Mammary epithelial cell (primary cell): ENCODE measurements at regions not wholly inside any gene's neighbourhood (a gene's known extent, or its start where the extent isn't known, plus 50 kb on each side); places are given as distances from the start of the nearest gene placed in this dataset.

Source experiments
- EZH2 ChIP-seq: IDR thresholded peaks from 2 replicates; pipeline ENCODE4 v1.6.1; 2012; ENCODE audit warnings: low read length, inconsistent platforms, borderline replicate concordance
- TF ChIP-seq, protein P1 (sequence below), 2 donors: IDR thresholded peaks in 1 of 2; conservative IDR thresholded peaks in 1 of 2; 2 replicates each; pipeline ENCODE4 v1.5.1; 2011 to 2012; ENCODE audit warnings: inconsistent platforms in 2 of 2, low read length in 2 of 2, mild to moderate bottlenecking in 2 of 2, control low read depth in 1 of 2, low read depth in 1 of 2; ENCODE audit not compliant: insufficient read depth in 1 of 2; ENCODE audit errors: extremely low read depth in 1 of 2

DNA sequence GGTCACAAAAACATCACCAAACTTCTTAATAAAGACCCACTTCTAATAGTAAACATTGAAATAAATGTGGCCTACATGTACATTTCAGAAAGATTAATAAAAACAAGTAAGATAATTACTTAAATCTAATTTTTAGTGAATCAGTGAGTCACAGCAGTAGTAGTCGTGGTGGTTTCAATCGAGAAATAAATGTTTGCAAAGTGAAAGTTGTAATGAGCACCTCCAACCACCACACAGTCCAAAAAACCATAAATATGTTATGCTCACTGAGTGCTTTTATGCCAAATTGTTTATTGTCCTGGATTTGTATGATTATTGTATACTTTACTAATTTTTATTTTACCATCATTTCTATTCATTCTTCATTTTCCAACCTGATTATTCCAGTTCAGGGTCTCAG, 61.8 kb upstream of the SPOPL start:
- TF ChIP-seq, protein P1, sequence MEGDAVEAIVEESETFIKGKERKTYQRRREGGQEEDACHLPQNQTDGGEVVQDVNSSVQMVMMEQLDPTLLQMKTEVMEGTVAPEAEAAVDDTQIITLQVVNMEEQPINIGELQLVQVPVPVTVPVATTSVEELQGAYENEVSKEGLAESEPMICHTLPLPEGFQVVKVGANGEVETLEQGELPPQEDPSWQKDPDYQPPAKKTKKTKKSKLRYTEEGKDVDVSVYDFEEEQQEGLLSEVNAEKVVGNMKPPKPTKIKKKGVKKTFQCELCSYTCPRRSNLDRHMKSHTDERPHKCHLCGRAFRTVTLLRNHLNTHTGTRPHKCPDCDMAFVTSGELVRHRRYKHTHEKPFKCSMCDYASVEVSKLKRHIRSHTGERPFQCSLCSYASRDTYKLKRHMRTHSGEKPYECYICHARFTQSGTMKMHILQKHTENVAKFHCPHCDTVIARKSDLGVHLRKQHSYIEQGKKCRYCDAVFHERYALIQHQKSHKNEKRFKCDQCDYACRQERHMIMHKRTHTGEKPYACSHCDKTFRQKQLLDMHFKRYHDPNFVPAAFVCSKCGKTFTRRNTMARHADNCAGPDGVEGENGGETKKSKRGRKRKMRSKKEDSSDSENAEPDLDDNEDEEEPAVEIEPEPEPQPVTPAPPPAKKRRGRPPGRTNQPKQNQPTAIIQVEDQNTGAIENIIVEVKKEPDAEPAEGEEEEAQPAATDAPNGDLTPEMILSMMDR (conservative IDR thresholded peaks at IDR 0.05 in 1 of 2, IDR thresholded peaks at IDR 0.05 in 1 of 2; ENCODE audit: extremely low read depth in 1 of 2, insufficient read depth in 1 of 2, low read depth in 1 of 2, low read length in 2 of 2) = no peak
- no peak for TF ChIP-seq EZH2
